ENCODE measurements at regions not wholly inside any gene's neighbourhood (a gene's known extent, or its start where the extent isn't known, plus 50 kb on each side); places are given as distances from the start of the nearest gene placed in this dataset.

DNA sequence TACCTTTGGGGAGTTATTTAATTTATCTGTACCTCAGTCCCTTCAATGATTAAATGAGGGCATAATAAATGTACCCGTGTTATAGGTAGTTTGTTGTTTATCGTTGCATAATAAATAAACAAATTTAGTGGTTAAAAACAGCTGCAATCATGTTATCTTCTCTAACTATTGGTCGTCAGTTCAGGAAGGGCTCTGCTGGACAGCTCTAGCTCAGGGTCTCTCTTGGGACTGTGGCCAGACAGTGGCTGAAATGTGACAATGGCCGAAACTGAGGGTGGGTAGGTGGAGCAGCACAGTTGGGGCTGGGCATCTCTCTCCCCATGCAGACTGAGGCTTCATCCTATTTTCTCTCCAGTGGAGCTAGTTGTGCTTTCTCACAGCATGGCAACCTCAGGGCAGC is 632.1 kb upstream of the HS6ST1 start:
- DNase-seq (ENCODE audit: low read depth, low spot score) (no peak), FAIRE-seq (no peak)
- H3K79me2 ChIP-seq (ENCODE audit: control insufficient read depth, insufficient read depth, low read length): no peaks in the 10 kb centered on the region
- intact Hi-C loops (cut with micrococcal nuclease) (no loop called here), dilution Hi-C loops (cut with MboI; ENCODE audit: extremely low pct_ligation_motif_present, low sequenced_read_pairs) (no loop called here)
- H4K20me1 ChIP-seq (replicated peaks; ENCODE audit: control insufficient read depth, extremely low read depth, insufficient read depth, low read length): no peaks in the 10 kb centered on the region
- no peak overlapping the region for H3K9ac ChIP-seq (replicated peaks; ENCODE audit: extremely low read depth, insufficient read depth, low read length)
- CTCF ChIA-PET: no interaction called here
- no TSS peak for BruUV-seq (replicated peaks)
- no peaks in the 10 kb centered on the region for H3K4me1 ChIP-seq (ENCODE audit: control insufficient read depth, extremely low read depth, insufficient read depth, low read length)
- H3K9me3 ChIP-seq (replicated peaks; ENCODE audit: control insufficient read depth, insufficient read depth, low read length): peaks cover 8% of the 10 kb centered on the region
- H3K36me3 ChIP-seq (ENCODE audit: control insufficient read depth in 2 of 2, extremely low read depth in 1 of 2, insufficient read depth in 2 of 2, low read length in 2 of 2): no peaks in the 10 kb centered on the region
- H3K27me3 ChIP-seq (ENCODE audit: control insufficient read depth in 2 of 2, insufficient read depth in 2 of 2, low read length in 2 of 2): no peaks in the 10 kb centered on the region
- H3K27ac ChIP-seq (ENCODE audit: insufficient read depth, low read depth, low read length): no peak overlapping the region
- POLR2A ChIA-PET: no interaction called here
- TF ChIP-seq MYC (IDR thresholded peaks at IDR 0.05; ENCODE audit: low read depth, low read length) (no peak), POLR2A (IDR thresholded peaks at IDR 0.05; ENCODE audit: low read depth, low read length) (no peak), POLR2AphosphoS5 (IDR thresholded peaks at IDR 0.05; ENCODE audit: insufficient read depth, low read depth, low read length) (no peak), JUN (IDR thresholded peaks at IDR 0.05; ENCODE audit: borderline replicate concordance, insufficient read depth, insufficient read length, low read depth) (no peak), GATA2 (IDR thresholded peaks at IDR 0.05; ENCODE audit: insufficient read depth, insufficient read length, low read depth, low read length) (no peak), FOS (IDR thresholded peaks at IDR 0.05; ENCODE audit: borderline replicate concordance, insufficient read depth, low read length) (no peak), EZH2 (IDR thresholded peaks at IDR 0.05; ENCODE audit: borderline replicate concordance, low read depth, low read length, severe bottlenecking) (no peak)
- TF ChIP-seq, protein P1, sequence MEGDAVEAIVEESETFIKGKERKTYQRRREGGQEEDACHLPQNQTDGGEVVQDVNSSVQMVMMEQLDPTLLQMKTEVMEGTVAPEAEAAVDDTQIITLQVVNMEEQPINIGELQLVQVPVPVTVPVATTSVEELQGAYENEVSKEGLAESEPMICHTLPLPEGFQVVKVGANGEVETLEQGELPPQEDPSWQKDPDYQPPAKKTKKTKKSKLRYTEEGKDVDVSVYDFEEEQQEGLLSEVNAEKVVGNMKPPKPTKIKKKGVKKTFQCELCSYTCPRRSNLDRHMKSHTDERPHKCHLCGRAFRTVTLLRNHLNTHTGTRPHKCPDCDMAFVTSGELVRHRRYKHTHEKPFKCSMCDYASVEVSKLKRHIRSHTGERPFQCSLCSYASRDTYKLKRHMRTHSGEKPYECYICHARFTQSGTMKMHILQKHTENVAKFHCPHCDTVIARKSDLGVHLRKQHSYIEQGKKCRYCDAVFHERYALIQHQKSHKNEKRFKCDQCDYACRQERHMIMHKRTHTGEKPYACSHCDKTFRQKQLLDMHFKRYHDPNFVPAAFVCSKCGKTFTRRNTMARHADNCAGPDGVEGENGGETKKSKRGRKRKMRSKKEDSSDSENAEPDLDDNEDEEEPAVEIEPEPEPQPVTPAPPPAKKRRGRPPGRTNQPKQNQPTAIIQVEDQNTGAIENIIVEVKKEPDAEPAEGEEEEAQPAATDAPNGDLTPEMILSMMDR (IDR thresholded peaks at IDR 0.05; ENCODE audit: extremely low read depth in 1 of 2, insufficient read depth in 1 of 2, low read depth in 1 of 2, low read length in 2 of 2): no peak
- TF ChIP-seq, protein P2, sequence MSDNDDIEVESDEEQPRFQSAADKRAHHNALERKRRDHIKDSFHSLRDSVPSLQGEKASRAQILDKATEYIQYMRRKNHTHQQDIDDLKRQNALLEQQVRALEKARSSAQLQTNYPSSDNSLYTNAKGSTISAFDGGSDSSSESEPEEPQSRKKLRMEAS (IDR thresholded peaks at IDR 0.05; ENCODE audit: insufficient read depth, insufficient read length): no peak
- H3K4me3 ChIP-seq (replicated peaks in 1 of 3; ENCODE audit: insufficient read depth in 1 of 3, low read depth in 1 of 3, low read length in 3 of 3): no peak overlapping the region
- no peaks in the 10 kb centered on the region for H3K9me1 ChIP-seq (replicated peaks; ENCODE audit: control insufficient read depth, extremely low read depth, insufficient read depth, low read length)
- H3K4me2 ChIP-seq (ENCODE audit: insufficient read depth, low read length): no peak overlapping the region
- no peak overlapping the region for H2AFZ ChIP-seq (ENCODE audit: low read depth, low read length)
